ENCODE measurements at regions not wholly inside any gene's neighbourhood (a gene's known extent, or its start where the extent isn't known, plus 50 kb on each side); places are given as distances from the start of the nearest gene placed in this dataset.
"Not testable (repeated sequence)": the region's sequence is repeated elsewhere in the genome, so short reads cannot be mapped to it uniquely, and the experiment has no call there.

GRCh38 chr5:82644229-82644628 lies 366.1 kb upstream of the RPS23 start:
- no peak for DNase-seq (ENCODE audit: low spot score)

DNA sequence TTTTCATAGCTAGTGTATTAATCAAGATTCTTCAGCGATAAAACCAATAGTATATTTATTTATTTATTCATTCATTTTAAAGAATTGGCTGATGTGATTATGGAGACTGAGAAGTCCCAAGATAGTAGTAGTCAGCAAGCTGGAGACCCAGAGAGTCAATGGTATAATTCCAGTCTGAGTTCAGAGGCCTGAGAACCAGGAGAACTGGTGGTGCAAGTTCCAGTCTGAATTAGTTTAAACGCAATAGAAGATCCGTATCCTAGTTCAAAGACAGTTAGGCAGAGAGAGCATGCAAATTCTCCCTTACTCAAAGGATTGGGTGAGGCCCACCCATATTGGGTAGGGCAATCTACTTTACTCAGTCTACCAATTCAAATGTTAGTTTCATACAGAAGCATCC lies 364.2 kb upstream of the RPS23 start:
- DNase-seq (ENCODE audit: low spot score) = no peak

GRCh38 chr5:82641331-82642003 lies 363.3 kb upstream of the RPS23 start:
- DNase-seq (ENCODE audit: low spot score) = peak; percentile 25

GRCh38 chr5:82640916-82641315 lies 362.8 kb upstream of the RPS23 start:
- DNase-seq (ENCODE audit: low spot score) = no peak

- no peak for DNase-seq (ENCODE audit: low spot score)
Observed at GRCh38 chr5:82639393-82640144, 361.4 kb upstream of the RPS23 start.

GRCh38 chr5:82636591-82636990 lies 358.4 kb upstream of the RPS23 start:
- DNase-seq (ENCODE audit: low spot score) = no peak

DNA sequence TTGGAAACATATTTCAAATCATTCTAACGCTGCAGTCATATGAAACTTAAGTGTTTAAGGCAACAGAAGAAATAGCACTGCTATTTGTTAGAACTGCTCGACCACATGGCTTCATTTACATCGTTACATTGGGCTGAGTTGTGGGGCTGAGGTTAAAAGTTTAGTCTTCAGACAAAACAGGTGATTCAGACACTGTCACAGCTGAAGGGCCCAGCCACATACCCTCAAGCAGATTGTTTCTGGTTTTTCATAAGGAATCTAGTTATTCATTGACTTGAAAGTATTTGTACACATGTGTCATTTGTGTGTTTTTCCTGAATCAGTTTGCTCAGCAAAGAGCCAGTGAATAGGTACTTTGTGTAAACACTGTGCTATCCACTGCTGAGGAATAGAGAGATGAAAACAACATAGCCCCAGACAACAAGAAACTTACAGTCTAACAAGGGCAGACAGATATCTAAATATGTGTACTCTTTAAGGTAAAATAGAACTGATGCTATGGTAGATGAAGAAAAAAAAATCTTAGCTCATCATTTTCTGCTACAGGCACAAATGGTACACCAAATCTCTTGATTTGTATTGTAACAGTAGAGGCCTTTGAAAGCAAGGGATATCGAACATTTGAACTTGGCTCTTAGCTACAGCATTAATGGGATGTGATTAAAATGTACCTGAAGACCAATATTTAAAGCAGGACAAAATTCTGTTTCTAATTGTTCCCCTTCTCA lies 357.6 kb upstream of the RPS23 start:
- peak; percentile 48 for DNase-seq (ENCODE audit: low spot score)

DNA sequence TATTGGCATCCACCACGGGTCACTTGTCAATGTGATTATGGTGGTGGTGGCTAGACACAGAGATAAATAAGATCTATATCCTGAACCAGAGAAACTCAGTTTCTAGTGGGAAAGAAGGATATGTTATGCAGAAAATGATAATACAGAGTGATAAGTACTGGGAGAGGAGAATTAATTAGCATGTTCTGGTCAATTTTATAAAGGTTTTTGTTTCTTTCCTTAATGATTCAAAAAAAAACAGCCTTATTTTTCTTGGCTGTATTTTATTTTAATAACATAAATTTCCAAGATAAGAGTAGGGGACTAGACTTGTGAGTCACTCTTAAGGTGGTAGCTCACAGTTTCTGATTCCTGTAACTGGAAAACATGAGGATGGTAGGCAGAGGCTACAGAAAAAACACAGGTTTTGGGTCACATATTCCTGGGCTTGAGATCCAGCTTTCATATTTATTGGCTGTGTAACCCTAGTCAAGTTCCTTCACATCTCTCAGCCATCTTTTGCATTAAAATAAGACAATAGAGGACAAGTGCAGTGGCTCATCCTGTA lies 350.3 kb upstream of the RPS23 start:
- no peak for DNase-seq (ENCODE audit: low spot score)

- not testable (repeated sequence) for DNase-seq (ENCODE audit: low spot score)
Observed at GRCh38 chr5:82626905-82627591, 348.9 kb upstream of the RPS23 start.

GRCh38 chr5:82626012-82626411 lies 347.9 kb upstream of the RPS23 start:
- not testable (repeated sequence) for DNase-seq (ENCODE audit: low spot score)

GRCh38 chr5:82624062-82624461 lies 345.9 kb upstream of the RPS23 start:
- no peak for DNase-seq (ENCODE audit: low spot score)

DNA sequence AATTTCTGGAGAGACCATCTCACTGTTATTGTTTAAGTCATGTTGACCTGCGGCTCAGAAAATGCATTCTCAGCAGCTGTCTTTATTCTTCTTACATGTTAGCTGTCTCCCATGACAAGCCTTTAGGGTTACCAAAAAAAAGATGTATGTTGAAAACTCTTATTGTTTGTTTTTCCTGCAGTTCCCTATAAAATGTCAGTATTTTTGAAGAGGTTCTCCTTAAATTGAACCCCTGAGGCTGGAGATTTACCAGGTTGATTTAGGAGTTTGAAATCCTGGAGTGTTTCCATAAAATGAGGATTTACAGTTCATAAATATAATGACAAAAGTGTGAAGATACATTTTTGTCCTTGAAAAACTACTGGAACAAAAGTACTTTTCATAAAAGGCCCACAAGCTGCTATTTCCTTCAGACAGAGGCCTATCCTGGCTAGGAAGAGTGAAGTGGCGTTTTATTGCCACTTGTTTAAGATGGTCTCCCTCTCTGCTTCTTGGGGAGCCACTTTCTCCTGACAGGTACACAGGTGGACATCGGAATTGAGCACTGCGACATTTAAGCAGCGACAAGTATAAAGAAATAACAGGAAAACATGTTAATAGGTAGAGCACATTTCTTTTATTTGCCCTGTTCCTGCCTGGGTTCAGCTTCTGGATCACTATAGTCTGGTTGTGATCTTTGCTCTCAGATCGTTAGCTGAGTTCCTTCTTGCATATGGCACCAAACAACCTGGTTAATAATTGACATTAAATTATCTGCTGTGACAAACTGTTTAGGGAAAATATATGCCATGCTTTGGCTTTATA lies 344.8 kb upstream of the RPS23 start:
- peak; percentile 16 for DNase-seq (ENCODE audit: low spot score)

- DNase-seq (ENCODE audit: low spot score) = no peak
Observed at GRCh38 chr5:82622205-82622604, 344.1 kb upstream of the RPS23 start.

- DNase-seq (ENCODE audit: low spot score) = no peak
Observed at GRCh38 chr5:82620957-82621600, 342.9 kb upstream of the RPS23 start.

- no peak for DNase-seq (ENCODE audit: low spot score)
Observed at GRCh38 chr5:82619097-82619496, 340.9 kb upstream of the RPS23 start.

DNA sequence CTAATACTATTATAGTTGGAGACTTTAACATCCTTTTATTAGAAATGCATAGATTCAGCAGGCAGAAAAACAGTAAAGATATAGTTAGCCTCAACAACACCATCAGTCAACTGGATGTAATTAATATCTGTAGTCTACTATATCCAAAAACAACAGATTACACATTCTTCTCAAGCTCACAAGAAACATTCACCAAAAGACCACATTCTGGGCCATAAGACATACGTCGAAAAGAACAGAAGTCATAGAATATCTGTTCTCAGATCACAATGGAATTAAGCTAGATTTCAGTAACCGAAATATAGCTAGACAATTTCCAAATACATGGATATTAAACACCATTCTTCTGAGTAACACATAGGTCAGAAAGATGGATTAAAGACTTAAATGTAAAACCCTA lies 336.6 kb upstream of the RPS23 start:
- DNase-seq (ENCODE audit: low spot score) = no peak

DNA sequence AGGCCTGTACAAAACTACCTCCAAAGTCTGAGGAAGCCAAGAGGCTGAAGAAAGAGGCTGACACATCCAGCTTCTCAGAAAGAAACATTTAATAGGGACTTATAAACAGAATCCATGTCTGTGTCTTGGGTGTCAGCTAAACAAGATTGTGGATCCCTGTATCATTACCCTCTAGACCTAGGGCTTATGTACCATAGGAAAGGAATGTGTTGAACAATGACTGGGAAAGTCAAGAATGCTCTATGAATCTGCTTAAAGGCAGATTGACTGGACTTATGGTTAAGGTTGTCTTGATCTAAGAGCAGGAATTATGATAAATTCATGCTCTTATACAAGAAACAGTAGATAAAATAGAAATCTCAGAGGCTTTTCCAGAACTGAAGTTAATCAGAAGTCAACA lies 335.7 kb upstream of the RPS23 start:
- no peak for DNase-seq (ENCODE audit: low spot score)

DNA sequence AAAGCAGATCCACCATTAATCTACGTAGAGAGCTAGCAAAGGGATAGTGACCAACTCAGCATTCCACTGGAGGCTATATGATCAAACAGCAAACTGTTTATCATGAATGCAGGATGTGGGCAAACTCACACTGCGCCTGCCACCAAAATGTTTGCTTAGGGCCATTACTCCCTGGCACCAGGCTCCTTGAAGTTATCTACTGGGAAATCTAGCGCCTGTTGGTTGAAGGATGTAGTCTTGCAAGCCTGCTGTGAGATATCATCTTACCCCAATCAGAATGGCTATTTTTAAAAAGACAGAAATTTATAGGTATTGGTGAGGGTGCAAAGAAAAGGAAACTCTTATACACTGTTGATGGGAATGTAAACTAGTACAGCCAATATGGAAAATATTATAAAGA lies 332.5 kb upstream of the RPS23 start:
- DNase-seq (ENCODE audit: low spot score) = no peak

GRCh38 chr5:82605441-82605973 lies 327.4 kb upstream of the RPS23 start:
- no peak for DNase-seq (ENCODE audit: low spot score)

Data from HuH-7.5 (cell line).